ENCODE measurements at regions not wholly inside any gene's neighbourhood (a gene's known extent, or its start where the extent isn't known, plus 50 kb on each side); places are given as distances from the start of the nearest gene placed in this dataset.
A peak's percentile ranks its signal among the peaks of the same experiment; 100 is the strongest.

GRCh38 chr6:97813889-97814567 is 531.0 kb upstream of the MMS22L start:
- Mint-ChIP-seq H3K27me3 (ENCODE audit: insufficient read depth) (no peaks in the 10 kb centered on the region), H3K27ac (peak overlapping the region; percentile 7), H3K9me3 (no peaks in the 10 kb centered on the region), H3K4me3 (no peak overlapping the region), H3K4me1 (peaks cover 23% of the 10 kb centered on the region), H3K36me3 (ENCODE audit: low read depth) (no peaks in the 10 kb centered on the region)
- Histone ChIP-seq H3K27me3 (ENCODE audit: control insufficient read depth, insufficient read depth, low read length, poor library complexity, severe bottlenecking) (no peaks in the 10 kb centered on the region), H3K4me1 (ENCODE audit: control insufficient read depth, insufficient read depth, low read length) (peaks cover 20% of the 10 kb centered on the region), H3K9me3 (ENCODE audit: control insufficient read depth, low read length) (no peaks in the 10 kb centered on the region), H3K27ac (ENCODE audit: low read depth, low read length) (peak overlapping the region; percentile 21), H3K36me3 (ENCODE audit: control insufficient read depth, insufficient read depth, low read length) (no peaks in the 10 kb centered on the region), H3K9ac (ENCODE audit: extremely low read depth, low read length, poor library complexity, severe bottlenecking) (no peak overlapping the region), H3K4me3 (ENCODE audit: low read length) (peak overlapping the region; percentile 6)
- WGBS, 2 experiments (ENCODE audit: insufficient coverage in 1 of 2, insufficient read length in 1 of 2), result 88 to 96% methylated on average over 3 to 4 of the region's 4 CpGs
- DNase-seq, result peak; percentile 56
- no peak for TF ChIP-seq CTCF (conservative IDR thresholded peaks at IDR 0.05)

- Histone ChIP-seq H3K4me3 (ENCODE audit: low read length) (no peak overlapping the region), H3K36me3 (ENCODE audit: control insufficient read depth, insufficient read depth, low read length) (no peaks in the 10 kb centered on the region), H3K27ac (ENCODE audit: low read depth, low read length) (no peak overlapping the region), H3K4me1 (ENCODE audit: control insufficient read depth, insufficient read depth, low read length) (peaks cover 20% of the 10 kb centered on the region), H3K9ac (ENCODE audit: extremely low read depth, low read length, poor library complexity, severe bottlenecking) (no peak overlapping the region), H3K27me3 (ENCODE audit: control insufficient read depth, insufficient read depth, low read length, poor library complexity, severe bottlenecking) (no peaks in the 10 kb centered on the region), H3K9me3 (ENCODE audit: control insufficient read depth, low read length) (no peaks in the 10 kb centered on the region)
- H3K36me3 Mint-ChIP-seq (ENCODE audit: low read depth), result no peaks in the 10 kb centered on the region
- H3K27me3 Mint-ChIP-seq (ENCODE audit: insufficient read depth), result no peaks in the 10 kb centered on the region
- H3K9me3 Mint-ChIP-seq, result no peaks in the 10 kb centered on the region
- no peak overlapping the region for H3K4me3 Mint-ChIP-seq
- no peak for TF ChIP-seq CTCF (conservative IDR thresholded peaks at IDR 0.05)
- 95% methylated on average over 2 of the region's 2 CpGs; no CpG with 5 or more reads in 1 of the 2 experiments for WGBS, 2 experiments (ENCODE audit: insufficient coverage in 1 of 2, insufficient read length in 1 of 2)
- H3K27ac Mint-ChIP-seq, result no peak overlapping the region
- peaks cover 30% of the 10 kb centered on the region for H3K4me1 Mint-ChIP-seq
- no peak for DNase-seq
Measured at GRCh38 chr6:97815301-97815812, 532.3 kb upstream of the MMS22L start.

- Mint-ChIP-seq H3K36me3 (ENCODE audit: low read depth) (no peaks in the 10 kb centered on the region), H3K9me3 (no peaks in the 10 kb centered on the region), H3K27ac (no peak overlapping the region), H3K27me3 (ENCODE audit: insufficient read depth) (no peaks in the 10 kb centered on the region), H3K4me3 (no peak overlapping the region), H3K4me1 (peaks cover 30% of the 10 kb centered on the region)
- TF ChIP-seq CTCF (conservative IDR thresholded peaks at IDR 0.05), result no peak
- H3K4me3 ChIP-seq (ENCODE audit: low read length), result no peak overlapping the region
- H3K9me3 ChIP-seq (ENCODE audit: control insufficient read depth, low read length), result no peaks in the 10 kb centered on the region
- 96 to 100% methylated on average over 1 to 2 of the region's 2 CpGs for WGBS, 2 experiments (ENCODE audit: insufficient coverage in 1 of 2, insufficient read length in 1 of 2)
- no peak for DNase-seq
- no peak overlapping the region for H3K27ac ChIP-seq (ENCODE audit: low read depth, low read length)
- H3K36me3 ChIP-seq (ENCODE audit: control insufficient read depth, insufficient read depth, low read length), result no peaks in the 10 kb centered on the region
- H3K9ac ChIP-seq (ENCODE audit: extremely low read depth, low read length, poor library complexity, severe bottlenecking), result no peak overlapping the region
- H3K27me3 ChIP-seq (ENCODE audit: control insufficient read depth, insufficient read depth, low read length, poor library complexity, severe bottlenecking), result no peaks in the 10 kb centered on the region
- peaks cover 20% of the 10 kb centered on the region for H3K4me1 ChIP-seq (ENCODE audit: control insufficient read depth, insufficient read depth, low read length)
Measured at GRCh38 chr6:97816526-97816925, 533.5 kb upstream of the MMS22L start.
